RWPE1 (cell line): ENCODE measurements at regions not wholly inside any gene's neighbourhood (a gene's known extent, or its start where the extent isn't known, plus 50 kb on each side); places are given as distances from the start of the nearest gene placed in this dataset.

ENCODE experiments used
- CTCF ChIA-PET: fragments of 350-600 bp; sonication (Branson Sonifier 250); formaldehyde crosslinking; extraction: SDS; loops from one replicate; lab custom pipeline; 2021; lab: Yijun Ruan, JAX
- POLR2A ChIA-PET: fragments of 400-600 bp; formaldehyde crosslinking; extraction: SDS; loops from one replicate; lab custom pipeline; 2020; ENCODE audit warnings: antibody characterized with exemption; ENCODE audit not compliant: low non-redundant PET; lab: Yijun Ruan, JAX
- DNase-seq: peaks from one replicate; pipeline ENCODE4 v3.0.0; 2012; ENCODE audit warnings: low spot score
- H3K27ac ChIP-seq: fragments of 450-650 bp; 2 replicates; pipeline ENCODE4 v1.5.1; 2017
- TF ChIP-seq, protein P1 (sequence below): fragments of 450-650 bp; conservative IDR thresholded peaks from 2 replicates; pipeline ENCODE4 v1.5.1; 2017; ENCODE audit warnings: low read depth, mild to moderate bottlenecking

DNA sequence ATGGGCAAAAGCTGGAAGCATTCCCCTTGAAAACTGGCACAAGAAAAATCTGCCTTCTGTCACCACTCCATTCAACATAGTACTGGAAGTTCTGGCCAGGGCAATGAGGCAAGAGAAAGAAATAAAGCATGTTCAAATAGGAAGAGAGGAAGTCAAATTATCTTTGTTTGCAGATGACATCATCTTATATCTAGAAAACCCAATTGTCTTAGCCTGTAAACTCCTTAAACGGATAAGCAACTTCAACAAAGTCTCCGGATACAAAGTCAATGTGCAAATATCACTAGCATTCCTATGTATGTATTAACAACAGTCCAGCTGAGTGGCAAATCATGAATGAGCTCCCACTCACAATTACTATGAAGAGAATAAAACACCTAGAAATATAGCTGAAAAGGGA lies 1579.3 kb downstream of the SUCLG1 start:
- DNase-seq, result no peak
- TF ChIP-seq, protein P1, sequence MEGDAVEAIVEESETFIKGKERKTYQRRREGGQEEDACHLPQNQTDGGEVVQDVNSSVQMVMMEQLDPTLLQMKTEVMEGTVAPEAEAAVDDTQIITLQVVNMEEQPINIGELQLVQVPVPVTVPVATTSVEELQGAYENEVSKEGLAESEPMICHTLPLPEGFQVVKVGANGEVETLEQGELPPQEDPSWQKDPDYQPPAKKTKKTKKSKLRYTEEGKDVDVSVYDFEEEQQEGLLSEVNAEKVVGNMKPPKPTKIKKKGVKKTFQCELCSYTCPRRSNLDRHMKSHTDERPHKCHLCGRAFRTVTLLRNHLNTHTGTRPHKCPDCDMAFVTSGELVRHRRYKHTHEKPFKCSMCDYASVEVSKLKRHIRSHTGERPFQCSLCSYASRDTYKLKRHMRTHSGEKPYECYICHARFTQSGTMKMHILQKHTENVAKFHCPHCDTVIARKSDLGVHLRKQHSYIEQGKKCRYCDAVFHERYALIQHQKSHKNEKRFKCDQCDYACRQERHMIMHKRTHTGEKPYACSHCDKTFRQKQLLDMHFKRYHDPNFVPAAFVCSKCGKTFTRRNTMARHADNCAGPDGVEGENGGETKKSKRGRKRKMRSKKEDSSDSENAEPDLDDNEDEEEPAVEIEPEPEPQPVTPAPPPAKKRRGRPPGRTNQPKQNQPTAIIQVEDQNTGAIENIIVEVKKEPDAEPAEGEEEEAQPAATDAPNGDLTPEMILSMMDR, result no peak
- POLR2A ChIA-PET, result no interaction called here
- CTCF ChIA-PET, result interaction anchor here (0.6 kb wide), 1 partner anchor 115 kb away, joined by 4 read pairs; no protein-coding TSS in a partner anchor
- no peak overlapping the region for H3K27ac ChIP-seq

DNA sequence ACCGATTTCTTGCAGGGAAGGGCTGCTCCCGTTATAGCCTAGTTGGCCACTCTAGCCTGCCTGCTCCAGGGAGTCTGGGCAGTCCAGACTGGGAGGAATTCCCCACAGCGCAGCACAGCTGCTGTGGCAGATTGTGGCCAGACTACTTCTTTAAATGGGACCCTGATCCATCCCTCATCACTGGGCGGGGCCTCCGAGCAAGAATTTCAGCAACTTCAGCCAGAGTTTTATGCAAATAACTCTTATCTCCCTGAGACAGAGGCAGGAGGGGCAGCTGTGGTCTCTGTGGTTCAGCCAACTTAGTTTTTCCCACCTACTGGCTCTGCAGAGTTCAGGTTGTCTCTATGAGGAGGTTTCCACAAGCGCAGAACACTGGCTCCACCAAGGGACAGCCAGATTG lies 1583.2 kb downstream of the SUCLG1 start:
- no peak overlapping the region for H3K27ac ChIP-seq
- CTCF ChIA-PET, result no interaction called here
- DNase-seq, result no peak
- POLR2A ChIA-PET, result no interaction called here
- TF ChIP-seq, protein P1, result no peak

DNA sequence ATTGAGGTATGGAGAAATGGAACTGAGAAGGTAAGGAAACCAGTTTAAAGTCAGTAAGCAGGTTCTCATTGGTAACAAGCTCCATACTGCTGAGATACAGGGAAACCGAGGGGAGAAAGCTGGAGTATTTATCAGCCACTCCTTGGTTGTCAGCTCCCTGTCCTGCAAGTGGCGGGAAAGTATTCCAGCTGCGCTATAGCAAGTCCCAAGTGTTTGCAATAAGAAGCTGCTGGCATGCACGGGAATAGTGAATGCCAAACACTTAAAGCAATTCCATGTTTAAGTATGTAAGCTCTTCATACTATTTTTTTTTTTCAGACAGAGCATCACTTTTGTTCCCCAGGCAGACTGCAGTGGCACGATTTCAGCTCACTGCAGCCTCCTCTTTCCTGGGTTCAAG lies 1601.1 kb downstream of the SUCLG1 start:
- ChIA-PET CTCF (no interaction called here), POLR2A (no interaction called here)
- TF ChIP-seq, protein P1, result no peak
- DNase-seq, result no peak
- no peak overlapping the region for H3K27ac ChIP-seq

DNA sequence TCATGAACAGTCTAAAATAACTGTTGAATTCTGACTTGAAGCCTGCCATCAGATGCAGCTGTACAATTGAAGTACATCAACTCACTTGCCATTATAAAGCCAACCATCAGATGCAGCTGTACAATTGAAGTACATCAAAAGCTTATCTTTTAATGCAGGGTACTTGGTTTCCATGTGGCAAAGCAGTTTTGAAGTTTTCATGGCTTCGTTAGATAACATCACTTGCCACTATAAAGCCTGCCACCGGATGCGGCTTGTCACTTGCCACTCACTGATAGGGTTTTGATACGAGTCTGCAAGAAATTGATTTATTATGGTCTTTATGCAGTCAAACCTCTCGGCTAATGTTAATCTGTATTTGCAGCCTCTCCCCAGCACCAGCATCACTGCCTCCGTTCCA lies 1605.8 kb downstream of the SUCLG1 start:
- ChIA-PET POLR2A (no interaction called here), CTCF (interaction anchor here (0.7 to 0.8 kb wide), 2 partner anchors 27 to 343 kb away, joined by 3 read pairs; no protein-coding TSS in a partner anchor)
- TF ChIP-seq, protein P1, result no peak
- no peak overlapping the region for H3K27ac ChIP-seq
- no peak for DNase-seq

DNA sequence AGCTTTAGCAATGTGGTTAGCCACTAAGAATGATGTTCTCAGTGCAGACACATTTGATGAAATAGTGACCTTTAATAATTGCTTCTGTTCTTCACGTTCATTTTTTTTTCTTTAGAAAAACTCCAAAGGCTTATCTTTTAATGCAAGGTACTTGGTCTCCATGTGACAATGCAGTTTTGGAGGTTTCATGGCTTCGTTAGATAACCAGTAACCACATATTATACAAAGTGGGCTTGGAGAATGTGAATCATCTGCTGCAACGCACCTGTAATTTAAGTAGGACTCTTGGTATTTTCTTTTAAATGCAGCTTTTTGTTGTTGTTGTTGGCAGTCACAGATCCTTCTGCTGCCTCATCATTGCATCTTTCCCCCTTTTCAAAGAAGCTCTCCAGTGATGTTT lies 1606.3 kb downstream of the SUCLG1 start:
- CTCF ChIA-PET, result interaction anchor here (0.8 kb wide), 1 partner anchor 343 kb away, joined by 3 read pairs; no protein-coding TSS in a partner anchor
- POLR2A ChIA-PET, result no interaction called here
- DNase-seq, result no peak
- TF ChIP-seq, protein P1, result no peak
- H3K27ac ChIP-seq, result no peak overlapping the region

DNA sequence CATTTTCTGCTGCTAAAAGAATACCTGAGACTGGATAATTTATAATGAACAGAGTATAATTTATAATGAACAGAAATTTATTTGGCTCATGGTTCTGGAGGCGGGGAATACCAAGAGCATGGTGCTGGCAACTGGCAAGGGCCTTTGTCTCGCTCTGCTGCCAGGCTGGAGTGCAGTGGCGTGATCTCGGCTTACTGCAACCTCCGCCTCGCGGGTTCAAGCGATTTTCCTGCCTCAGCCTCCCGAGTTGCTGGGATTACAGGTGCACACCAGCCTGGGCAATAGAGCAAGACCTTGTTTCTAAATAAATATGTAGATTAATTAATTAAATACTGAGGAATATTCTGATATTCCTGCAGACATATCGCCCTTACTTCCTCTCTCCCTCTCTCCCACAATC lies 1610.8 kb downstream of the SUCLG1 start:
- H3K27ac ChIP-seq, result no peak overlapping the region
- POLR2A ChIA-PET, result no interaction called here
- CTCF ChIA-PET, result no interaction called here
- TF ChIP-seq, protein P1, result no peak
- no peak for DNase-seq

DNA sequence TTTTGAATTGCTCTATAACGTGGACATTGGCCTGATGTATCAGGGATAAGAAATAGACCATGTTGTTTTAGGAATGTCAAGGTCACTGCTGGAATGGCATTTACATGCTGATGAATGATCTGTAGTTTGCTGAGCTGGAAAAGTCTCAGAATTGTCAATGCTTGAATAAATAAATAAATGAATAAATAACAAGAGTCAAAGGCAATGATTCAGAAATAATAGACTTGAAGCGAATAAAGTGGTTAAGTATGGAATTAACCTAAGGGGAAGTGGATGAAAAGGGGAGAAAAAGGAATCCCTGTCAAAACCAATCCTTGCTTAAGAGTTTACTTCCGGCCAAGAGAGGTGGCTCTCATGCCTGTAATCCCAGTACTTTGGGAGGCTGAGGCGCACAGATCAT lies 1620.0 kb downstream of the SUCLG1 start:
- ChIA-PET CTCF (interaction anchor here (0.6 kb wide), 1 partner anchor 879 kb away, joined by 4 read pairs; no protein-coding TSS in a partner anchor), POLR2A (no interaction called here)
- TF ChIP-seq, protein P1, result no peak
- no peak overlapping the region for H3K27ac ChIP-seq
- DNase-seq, result no peak
